ENCODE measurements at regions not wholly inside any gene's neighbourhood (a gene's known extent, or its start where the extent isn't known, plus 50 kb on each side); places are given as distances from the start of the nearest gene placed in this dataset.
"Not testable (repeated sequence)": the region's sequence is repeated elsewhere in the genome, so short reads cannot be mapped to it uniquely, and the experiment has no call there.

DNA sequence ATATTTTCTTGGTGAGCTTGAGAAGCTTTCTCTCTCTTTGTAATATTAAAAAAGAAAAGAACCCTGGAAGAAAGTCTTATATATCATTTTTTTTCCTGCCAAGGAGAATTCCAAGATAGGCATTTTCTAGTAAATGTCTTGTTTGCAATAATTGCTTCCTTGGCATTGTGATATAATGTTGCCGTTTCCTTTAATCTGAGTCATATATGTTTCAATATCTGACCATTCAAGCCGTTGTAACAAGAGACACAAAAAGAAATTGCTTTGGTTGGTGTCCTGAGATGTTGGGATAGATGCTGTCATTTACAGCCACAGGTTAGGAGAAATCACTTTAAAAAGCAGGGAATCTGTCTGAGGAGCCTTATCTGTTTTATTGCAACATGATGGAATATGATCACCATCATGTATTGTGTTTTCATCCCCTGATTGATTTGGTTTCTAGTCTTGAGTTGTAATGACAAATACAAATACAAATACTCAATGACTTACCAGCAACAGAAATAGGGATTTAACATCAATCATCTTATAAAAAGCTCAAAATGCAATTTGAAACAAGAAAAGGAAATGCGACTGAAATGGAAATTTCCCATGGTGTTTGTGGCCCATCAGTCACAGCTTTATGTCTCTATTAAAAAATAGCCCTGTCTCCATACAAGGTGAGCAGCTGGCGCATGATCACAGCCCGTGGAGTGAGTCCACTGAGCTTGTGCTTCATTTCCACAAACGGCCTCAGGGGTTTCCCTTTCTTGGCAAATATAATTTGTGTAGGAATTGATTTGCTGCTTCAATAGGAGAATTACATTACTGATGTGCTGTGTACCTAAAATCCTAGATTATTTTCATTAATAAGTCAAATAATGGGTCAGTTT lies 250.1 kb upstream of the TRPC7 start:
- DNase-seq: no peak

DNA sequence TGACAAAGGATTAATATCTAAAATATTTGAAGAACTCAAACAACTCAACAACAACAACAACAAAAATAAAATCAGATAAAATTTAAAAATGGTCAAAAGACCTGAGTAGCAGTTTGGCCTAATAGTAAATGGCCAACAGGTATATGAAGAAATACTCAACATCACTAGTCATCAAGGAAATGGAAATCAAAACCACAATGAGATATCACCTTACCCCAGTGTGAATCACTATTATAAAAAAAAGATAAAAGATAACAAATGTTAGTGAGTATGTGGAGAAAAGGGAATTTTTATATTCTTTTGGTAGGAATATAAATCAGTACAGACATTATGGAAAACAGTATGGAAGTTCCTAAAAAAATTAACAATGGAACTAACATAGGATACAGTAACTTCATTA lies 247.9 kb upstream of the TRPC7 start:
- no peak for DNase-seq

DNA sequence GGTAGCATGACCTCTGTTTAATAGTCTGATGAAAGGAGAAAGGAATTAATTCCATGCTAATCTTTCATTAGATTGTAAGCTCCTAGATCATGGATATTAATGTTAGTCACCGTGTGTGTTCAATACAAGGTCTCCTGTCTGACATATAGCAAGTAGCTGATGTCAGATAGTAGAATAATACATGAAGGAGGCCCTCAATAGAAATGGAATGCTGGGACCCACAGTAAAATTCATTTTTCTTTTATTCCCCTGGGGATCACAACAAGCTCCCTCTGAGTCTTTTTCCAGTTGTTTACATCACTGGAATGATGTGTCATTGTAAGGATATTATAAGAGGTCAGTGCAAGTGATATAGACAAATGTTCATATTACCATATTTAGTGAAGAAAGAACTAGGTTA lies 240.3 kb upstream of the TRPC7 start:
- DNase-seq: no peak

DNA sequence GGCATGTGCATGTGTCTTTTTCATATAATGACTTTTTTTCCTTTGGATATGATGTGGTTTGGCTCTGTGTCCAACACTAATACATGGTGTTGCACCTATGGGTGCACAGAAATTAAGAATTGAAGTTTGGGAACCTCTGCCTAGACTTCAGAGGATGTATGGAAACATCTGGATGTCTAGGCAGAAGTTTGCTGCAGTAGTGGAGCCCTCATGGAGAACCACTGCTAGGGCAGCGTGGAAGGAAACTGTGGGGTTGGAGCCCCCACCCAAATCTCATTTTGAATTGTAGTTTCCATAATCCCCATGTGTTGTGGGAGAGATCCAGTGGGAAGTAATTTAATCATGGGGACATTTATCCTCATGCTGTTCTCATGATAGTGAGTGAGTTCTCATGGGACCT lies 235.0 kb upstream of the TRPC7 start:
- no peak for DNase-seq

DNA sequence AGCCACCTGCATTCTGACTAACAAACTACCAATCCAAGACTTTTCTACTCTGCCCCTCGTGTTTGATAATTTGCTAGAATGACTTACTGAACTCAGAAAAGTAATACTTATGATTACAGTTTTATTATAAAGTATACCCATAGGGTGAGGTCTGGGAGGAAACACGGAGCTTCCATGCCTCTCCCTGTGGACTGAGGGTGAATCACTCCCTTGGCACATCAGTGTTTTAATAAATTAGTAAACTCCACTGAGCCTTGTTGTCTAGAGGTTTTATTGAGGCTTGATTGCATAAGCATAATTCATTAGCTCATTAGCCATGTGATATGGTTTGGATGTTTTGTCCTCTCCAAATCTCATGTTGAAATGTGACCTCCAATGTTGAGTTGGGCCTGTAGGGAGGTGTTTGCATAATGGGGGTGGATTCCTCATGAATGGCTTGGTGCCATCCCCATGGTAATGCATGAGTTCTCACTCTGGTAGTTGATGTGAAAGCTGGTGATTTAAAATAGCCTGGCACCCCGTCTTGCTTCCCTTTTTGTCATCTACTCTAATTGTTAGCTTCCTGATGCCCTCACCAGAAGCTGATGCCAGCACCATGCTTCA lies 233.6 kb upstream of the TRPC7 start:
- DNase-seq: no peak

DNA sequence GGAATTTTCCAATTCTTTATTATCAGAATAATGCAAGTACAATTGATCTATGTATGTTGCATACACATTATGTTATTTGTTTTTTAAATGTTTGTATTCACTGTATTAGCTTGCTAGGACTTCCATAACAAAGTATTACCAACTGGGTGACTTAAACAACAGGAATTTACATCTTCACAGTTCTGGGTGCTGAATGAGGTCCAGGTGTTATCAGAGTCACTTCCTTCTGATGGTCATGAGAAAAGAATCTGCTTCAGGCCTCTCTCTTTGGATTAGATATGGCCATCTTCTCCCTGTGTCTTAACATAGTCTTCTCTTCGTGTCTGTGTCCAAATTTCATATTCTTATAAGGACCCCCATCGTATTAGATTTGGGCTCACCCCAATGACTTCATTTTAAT lies 229.1 kb upstream of the TRPC7 start:
- no peak for DNase-seq

DNA sequence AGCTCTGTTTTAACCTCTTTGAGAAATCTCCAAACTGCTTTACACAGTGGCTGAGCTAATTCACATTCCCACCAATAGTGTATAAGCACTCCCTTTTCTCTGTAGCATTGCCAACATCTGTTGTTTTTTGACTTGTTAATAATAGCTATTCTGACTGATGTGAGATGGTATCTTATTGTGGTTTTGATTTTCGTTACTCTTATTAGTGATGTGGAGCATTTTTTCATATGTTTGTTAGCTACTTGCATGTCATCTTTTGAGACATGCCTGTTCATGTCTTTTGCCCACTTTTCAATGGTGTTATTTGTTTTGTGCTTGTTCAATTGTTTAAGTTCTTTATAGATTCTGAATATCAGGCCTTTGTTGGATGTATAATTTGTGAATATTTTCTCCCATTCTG lies 225.2 kb upstream of the TRPC7 start:
- DNase-seq: no peak

DNA sequence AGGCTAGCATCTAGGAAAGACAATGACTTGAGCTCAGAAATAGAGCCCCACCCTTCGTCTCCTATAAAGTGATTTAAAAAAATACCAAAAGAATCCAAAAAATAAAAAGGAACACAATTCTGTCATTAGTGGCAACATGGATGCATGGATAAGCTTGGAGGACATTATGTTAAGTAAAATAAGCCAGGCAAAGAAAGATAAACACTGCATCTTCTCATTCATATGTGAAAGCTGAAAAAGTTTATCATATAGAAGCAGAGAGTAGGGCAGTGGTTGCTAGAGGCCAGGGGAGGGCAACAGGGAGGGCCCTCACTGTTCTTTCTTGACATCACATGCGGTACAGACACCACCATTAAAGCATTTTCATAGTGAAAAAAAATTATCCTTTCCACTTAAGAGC lies 220.9 kb upstream of the TRPC7 start:
- DNase-seq: no peak

DNA sequence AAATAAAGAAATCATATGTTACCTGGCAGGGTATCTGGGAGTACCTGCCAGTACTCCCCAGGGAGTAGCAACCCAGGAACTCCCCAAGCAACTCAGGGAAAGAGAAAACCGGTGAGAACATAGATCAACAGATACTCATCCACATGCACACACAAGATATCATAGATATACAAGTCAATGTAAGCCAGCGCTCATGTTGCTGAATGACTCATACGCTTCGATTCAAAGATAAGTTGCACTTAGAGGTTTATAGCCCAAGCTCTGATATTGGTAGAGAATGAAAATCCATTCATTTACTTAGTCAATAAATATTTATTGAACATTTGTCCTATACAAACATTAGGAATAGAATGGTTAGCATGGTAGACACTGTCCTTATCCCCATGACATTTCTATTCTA lies 219.1 kb upstream of the TRPC7 start:
- DNase-seq: no peak

DNA sequence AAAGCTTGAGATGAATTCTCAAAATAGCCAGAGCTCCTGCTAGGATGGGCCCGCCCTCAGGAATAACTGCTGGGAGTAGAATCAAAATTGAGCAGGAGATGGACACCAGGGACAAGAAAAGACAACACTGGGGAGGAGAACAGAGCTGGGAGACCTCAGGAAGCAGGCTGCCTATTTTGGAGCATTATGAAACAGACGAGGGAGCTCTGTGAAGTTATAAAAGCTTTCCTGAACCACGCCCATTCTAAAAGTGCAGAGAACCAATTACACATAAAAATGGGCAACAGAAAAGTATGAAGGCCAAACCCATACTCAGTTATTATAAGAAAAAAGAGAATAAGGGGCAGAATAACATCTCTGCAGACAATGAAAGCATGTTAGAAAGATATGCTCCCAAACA lies 213.9 kb upstream of the TRPC7 start:
- no peak for DNase-seq

DNA sequence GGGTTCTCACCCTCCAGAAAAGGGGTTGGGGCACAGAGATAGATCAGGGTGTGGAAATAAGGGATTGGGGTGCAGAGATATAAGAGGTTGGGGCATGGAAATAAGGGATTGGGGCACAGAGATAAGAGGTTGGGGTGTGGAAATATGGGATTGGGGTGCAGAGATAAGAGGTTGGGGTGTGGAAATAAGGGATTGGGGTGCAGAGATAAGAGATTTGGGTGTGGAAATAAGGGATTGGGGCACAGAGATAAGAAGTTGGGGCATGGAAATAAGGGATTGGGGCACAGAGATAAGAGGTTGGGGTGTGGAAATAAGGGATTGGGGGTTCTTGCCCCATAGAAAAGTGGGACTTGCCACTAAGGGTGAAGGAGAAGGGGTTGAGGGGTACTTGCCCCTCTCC lies 204.5 kb upstream of the TRPC7 start:
- DNase-seq: not testable (repeated sequence)

DNA sequence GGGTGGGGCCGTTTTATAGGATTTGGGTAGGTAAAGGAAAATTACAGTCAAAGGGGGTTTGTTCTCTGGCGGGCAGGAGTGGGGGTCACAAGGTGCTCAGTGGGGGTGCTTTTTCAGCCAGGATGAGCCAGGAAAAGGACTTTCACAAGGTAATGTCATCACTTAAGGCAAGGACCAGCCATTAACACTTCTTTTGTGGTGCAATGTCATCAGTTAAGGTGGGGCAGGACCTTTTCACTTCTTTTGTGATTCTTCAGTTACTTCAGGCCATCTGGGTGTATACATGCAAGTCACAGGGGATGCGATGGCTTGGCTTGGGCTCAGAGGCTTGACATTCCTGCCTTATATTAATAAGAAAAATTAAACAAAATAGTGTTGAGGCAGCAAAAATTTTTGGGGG lies 200.1 kb upstream of the TRPC7 start:
- DNase-seq: not testable (repeated sequence)

DNA sequence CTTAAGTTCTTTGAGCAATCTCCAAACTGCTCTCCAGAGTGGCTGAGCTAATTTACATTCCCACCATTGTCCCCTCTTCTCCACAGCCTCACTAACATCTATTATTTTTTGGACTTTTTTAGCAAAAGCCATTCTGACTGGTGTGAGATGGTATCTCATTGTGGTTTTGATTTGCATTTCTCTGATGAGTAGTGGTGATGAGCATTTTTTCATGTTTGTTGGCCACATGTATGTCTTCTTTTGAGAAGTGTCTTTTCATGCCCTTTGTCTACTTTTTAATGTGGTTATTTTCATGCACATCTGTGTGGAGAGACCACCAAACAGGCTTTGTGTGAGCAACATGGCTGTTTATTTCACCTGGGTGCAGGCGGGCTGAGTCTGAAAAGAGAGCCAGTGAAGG lies 199.7 kb upstream of the TRPC7 start:
- DNase-seq: not testable (repeated sequence)

DNA sequence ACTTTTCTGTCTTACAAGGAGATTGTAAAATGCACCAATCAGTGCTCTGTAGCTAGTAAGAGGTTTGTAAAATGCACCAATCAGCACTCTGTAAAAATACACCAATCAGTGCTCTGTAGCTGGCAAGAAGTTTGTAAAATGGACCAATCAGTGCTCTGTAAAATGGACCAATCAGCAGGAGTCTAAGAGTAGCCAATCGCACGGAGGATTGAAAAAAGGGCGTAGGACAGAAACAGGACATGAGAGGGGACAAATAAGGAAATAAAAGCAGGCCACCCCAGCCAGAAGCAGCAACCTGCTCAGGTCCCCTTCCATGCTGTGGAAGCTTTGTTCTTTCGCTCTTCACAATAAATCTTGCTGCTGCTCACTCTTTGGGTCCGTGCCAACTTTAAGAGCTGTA lies 199.1 kb upstream of the TRPC7 start:
- DNase-seq: not testable (repeated sequence)

DNA sequence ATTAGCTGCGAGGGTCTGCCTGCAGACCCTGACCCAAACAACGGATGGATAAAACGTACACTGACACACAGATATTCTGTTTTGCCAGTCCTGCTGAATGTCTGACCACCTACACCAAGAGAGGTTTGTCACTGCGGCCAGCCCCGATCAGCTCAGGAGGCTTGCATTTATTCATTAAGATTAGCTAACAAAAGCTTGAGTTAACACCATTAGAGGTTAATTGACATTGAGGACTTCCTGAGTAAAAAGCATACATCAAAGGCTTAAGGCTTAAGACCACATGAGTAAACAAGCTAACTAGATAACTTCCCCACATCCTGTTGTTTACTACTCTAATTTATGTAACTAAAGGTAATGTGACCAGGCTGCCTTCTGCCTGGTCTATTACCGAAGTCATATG lies 198.1 kb upstream of the TRPC7 start:
- DNase-seq: no peak

DNA sequence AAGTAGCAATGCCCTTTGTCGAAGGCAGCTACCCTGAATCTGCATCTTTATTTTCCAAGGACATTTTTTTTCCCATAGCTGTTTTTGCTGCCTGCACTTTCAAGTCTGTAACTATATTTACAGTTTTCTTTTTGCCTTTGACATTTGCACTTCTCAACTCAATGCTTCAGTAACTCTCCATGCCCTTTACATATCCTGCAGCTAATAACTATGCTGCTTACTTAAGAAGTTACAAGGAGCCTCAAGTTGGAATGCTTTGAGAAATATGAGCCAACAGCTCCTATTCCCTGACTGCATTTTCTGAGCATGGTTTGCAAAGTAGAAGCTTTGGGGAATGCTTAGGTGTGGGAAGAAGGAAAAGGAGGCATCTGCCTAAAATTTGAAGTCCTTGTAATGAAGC lies 194.8 kb upstream of the TRPC7 start:
- no peak for DNase-seq

DNA sequence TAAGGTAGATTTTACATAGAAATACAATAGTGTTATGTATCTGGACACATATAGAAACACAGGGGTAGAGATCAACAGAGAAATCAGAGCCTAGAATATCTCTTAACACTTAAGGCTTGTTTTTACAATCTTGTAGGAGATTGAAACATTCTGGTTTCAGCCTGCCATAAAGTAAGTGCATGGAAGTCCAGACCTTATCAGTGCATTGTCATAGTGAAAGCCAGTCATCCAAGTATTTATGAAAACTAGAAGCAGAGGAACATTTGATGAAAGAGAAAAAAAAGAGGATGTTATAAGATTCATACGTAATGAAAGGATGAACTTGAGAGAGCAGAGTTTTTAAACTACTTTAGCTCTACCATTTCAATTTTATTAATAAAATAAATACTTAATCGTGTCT lies 194.3 kb upstream of the TRPC7 start:
- no peak for DNase-seq

DNA sequence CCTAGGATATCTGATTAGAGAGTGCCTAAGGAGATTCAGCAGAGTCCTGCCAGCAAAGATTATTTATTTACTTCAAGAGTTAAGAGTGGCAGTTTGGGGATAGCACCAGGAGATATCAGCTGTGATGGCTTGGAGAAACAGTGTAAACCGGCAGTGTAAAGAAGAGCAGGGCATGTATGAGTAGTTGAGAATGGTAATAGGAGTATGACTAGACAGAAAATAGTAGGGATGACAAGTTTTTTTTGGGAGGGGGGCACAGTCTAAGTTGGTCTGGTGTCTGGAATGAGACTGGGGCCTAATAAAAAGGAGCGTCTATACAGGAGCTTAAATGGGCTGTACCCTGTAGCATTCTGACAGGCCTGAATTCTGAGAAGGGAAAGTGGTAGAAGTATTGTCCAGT lies 181.8 kb upstream of the TRPC7 start:
- DNase-seq: not testable (repeated sequence)

DNA sequence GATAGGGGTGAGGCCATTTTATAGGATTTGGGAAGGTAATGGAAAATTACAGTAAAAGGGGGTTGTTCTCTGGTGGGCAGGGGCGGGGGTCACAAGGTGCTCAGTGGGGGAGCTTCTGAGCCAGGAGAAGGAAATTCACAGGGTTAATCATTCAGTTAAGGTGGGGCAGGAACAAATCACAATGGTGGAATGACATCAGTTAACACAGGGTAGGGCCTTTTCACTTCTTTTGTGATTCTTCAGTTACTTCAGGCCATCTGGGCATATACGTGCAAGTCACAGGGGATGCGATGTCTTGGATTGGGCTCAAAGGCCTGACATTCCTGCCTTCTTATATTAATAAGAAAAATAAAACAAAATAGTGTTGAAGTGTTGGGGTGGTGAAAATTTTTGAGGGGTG lies 181.1 kb upstream of the TRPC7 start:
- DNase-seq: not testable (repeated sequence)

DNA sequence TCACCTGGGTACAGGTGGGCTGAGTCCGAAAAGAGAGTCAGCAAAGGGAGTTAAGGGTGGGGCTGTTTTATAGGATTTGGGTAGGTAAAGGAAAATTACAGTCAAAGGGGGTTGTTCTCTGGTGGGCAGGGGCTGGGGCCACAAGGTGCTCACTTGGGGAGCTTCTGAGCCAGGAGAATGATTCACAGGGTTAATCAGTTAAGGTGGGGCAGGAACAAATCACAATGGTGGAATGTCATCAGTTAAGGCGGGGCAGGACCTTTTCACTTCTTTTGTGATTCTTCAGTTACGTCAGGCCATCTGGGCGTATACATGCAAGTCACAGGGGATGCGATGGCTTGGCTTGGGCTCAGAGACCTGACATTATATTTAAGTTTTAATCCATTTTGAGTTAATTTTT lies 179.7 kb upstream of the TRPC7 start:
- not testable (repeated sequence) for DNase-seq

DNA sequence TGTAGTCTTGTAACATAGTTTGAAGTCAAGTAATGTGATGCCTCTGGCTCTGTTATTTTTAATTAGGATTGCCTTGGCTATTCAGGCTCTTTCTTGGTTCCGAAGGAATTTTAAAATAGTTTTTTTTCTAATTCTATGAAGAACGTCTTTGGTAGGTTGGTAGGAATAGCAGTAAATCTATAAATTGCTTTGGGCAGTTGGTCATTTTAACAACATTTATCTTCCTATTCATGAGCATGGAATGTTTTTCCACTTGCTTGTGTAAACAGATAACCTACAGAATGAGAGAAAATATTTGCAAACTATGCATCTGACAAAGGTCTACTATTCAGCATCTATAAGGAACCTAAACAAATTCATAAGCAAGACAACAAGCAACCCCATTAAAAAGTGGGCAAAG lies 173.2 kb upstream of the TRPC7 start:
- no peak for DNase-seq

DNA sequence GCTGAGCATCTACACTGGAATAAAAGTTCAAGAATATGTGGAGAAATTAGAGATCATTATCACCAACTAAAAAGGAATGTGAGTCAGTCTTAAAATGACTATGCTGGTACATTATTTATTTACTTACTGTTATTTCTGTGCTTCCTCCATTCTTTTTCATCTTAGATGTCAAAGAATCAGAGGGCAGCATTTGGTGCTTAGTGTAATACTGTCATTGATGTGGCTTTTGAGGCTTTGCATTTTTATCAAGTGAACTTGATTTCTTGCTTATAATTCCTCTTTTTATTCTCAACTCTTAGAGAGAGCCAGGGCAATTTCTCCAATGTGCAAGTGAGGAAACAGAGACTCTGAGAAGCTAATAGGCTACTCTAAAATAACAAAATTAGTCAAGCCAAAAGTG lies 163.7 kb upstream of the TRPC7 start:
- DNase-seq: no peak

DNA sequence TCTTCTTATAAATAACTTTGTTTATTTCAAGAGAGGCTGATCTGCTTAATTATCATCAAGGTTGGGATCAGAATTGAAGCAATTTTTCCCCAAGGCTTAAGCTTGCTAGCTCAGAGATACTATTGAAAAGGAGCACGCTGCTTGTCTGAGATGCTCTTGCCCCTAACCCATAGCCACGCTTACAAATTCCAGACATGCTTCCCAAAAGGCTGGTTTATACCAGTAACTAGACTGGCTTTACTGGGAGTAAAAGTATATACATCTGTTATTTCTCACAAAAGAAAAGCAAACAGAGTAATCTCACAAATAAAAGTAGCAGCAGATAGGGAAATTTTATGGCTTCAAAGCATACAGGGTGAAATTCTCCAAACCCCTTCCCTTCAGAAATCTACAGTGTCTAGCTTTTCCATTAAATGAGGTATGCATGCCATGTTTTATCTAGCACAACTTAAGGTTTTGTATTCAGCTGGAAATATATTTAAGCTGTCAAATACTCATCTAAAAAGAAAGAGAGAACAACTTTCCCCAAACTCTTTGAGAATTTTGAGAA lies 163.2 kb upstream of the TRPC7 start:
- DNase-seq: no peak

DNA sequence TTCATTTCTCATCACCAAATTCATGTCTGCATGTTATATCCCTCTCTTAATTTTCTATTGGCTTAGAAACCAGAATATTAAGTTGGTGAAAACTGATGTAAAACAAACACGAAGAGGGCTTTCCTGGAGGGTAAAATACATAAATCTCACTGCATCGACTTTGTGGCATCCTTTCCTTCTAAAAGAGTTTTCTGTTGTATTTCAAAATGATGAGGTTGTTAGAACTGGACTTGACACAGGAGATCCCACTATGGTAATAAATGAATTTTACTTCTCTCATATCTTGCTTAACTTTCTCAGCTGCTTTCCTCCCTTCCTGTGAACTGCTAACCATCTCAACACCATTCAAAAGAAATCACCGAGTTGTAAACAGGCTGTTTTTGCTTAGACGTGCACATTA lies 162.0 kb upstream of the TRPC7 start:
- DNase-seq: no peak

DNA sequence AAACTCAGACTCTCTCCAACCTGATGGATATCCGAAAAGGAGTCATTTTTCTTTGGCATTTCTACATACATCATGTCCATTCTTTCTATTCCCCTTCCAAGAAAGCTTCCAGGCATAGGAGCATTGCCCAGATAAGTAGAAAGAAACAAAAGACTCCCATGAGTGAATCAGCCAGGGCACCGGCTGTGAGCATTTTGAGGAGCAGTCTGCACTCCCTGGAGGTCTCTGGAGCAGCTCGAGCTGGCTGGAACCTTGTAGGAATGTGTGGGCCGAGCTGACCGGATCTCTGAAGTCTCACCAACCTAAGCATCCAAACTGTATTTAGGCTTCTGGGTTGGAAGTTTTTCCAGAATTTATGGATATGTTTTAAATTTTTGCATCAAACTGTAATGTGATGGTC lies 161.4 kb upstream of the TRPC7 start:
- DNase-seq: no peak
